MM.1S (cell line): ENCODE measurements at regions not wholly inside any gene's neighbourhood (a gene's known extent, or its start where the extent isn't known, plus 50 kb on each side); places are given as distances from the start of the nearest gene placed in this dataset.

Source experiments
- EZH2 ChIP-seq: fragments of 300-600 bp; sonication (generic); optimal IDR thresholded peaks from 2 replicates; pipeline ENCODE3; 2017; ENCODE audit warnings: low read depth, mild to moderate bottlenecking, antibody characterized with exemption, low read length, mixed read lengths
- EZH2phosphoT487 ChIP-seq: fragments of 300-600 bp; sonication (generic); IDR thresholded peaks from 2 replicates; pipeline ENCODE4 v1.6.1; 2018; ENCODE audit warnings: antibody characterized with exemption, low read length
- TF ChIP-seq, protein P1 (sequence below): fragments of 300-600 bp; sonication (generic); IDR thresholded peaks from 2 replicates; pipeline ENCODE4 v1.5.1; 2016; ENCODE audit warnings: antibody characterized with exemption, low read length, mixed read lengths

- no peak for TF ChIP-seq EZH2
- TF ChIP-seq, protein P1, sequence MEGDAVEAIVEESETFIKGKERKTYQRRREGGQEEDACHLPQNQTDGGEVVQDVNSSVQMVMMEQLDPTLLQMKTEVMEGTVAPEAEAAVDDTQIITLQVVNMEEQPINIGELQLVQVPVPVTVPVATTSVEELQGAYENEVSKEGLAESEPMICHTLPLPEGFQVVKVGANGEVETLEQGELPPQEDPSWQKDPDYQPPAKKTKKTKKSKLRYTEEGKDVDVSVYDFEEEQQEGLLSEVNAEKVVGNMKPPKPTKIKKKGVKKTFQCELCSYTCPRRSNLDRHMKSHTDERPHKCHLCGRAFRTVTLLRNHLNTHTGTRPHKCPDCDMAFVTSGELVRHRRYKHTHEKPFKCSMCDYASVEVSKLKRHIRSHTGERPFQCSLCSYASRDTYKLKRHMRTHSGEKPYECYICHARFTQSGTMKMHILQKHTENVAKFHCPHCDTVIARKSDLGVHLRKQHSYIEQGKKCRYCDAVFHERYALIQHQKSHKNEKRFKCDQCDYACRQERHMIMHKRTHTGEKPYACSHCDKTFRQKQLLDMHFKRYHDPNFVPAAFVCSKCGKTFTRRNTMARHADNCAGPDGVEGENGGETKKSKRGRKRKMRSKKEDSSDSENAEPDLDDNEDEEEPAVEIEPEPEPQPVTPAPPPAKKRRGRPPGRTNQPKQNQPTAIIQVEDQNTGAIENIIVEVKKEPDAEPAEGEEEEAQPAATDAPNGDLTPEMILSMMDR = no peak
- TF ChIP-seq EZH2phosphoT487 = no peak
Measured at GRCh38 chr14:97274626-97275025, 477.4 kb downstream of the VRK1 start.
